CD4-positive, CD25-positive, alpha-beta regulatory T cell (primary cell): ENCODE measurements at regions not wholly inside any gene's neighbourhood (a gene's known extent, or its start where the extent isn't known, plus 50 kb on each side); places are given as distances from the start of the nearest gene placed in this dataset.

Source experiments
- ATAC-seq, 2 donors: fragments of 150-1000 bp; cut with Tn5 transposase; one replicate each; pipeline ENCODE4 v1.10.0; 2021; ENCODE audit warnings: low read depth in 2 of 2, moderate number of reproducible peaks in 2 of 2, moderate library complexity in 1 of 2
- DNase-seq, 3 donors: peaks; one replicate each; pipeline versions ENCODE4 v3.0.0 to v3.0.0-alpha.2; 2012 to 2022; ENCODE audit warnings: mixed read lengths in 1 of 3
- H3K27ac ChIP-seq: one replicate; pipeline ENCODE4 v1.7.0; 2013; ENCODE audit warnings: mild to moderate bottlenecking, low read length; ENCODE audit not compliant: insufficient read depth, poor library complexity, severe bottlenecking
- H3K27me3 ChIP-seq: one replicate; pipeline ENCODE4 v1.7.0; 2013; ENCODE audit warnings: low read length; ENCODE audit not compliant: control insufficient read depth, insufficient read depth
- H3K36me3 ChIP-seq: one replicate; pipeline ENCODE4 v1.7.0; 2013; ENCODE audit warnings: mild to moderate bottlenecking, low read length, moderate library complexity; ENCODE audit not compliant: control insufficient read depth, insufficient read depth
- H3K4me1 ChIP-seq: 2 replicates; pipeline ENCODE4 v1.7.0; 2013; ENCODE audit warnings: mild to moderate bottlenecking, low read length; ENCODE audit not compliant: insufficient read depth, control insufficient read depth, poor library complexity, severe bottlenecking
- H3K4me3 ChIP-seq: one replicate; pipeline ENCODE4 v1.7.0; 2013; ENCODE audit warnings: low read depth, mild to moderate bottlenecking, low read length, moderate library complexity
- H3K9me3 ChIP-seq, 2 experiments: 1 replicate in 1 of 2; 2 replicates in 1 of 2; pipeline ENCODE4 v1.7.0; 2013; ENCODE audit warnings: low read length in 2 of 2, mild to moderate bottlenecking in 1 of 2, moderate library complexity in 1 of 2; ENCODE audit not compliant: control insufficient read depth in 2 of 2
- H3K27ac Mint-ChIP-seq, 3 donors: one replicate each; pipeline ENCODE4 v1.8.0; 2020 to 2022; ENCODE audit warnings: mild to moderate bottlenecking in 3 of 3, mixed read lengths in 3 of 3, moderate library complexity in 2 of 3
- H3K27me3 Mint-ChIP-seq: one replicate; pipeline ENCODE4 v1.8.0; 2022; ENCODE audit warnings: mild to moderate bottlenecking, mixed read lengths
- H3K36me3 Mint-ChIP-seq: one replicate; pipeline ENCODE4 v1.8.0; 2020; ENCODE audit warnings: mixed read lengths
- H3K4me1 Mint-ChIP-seq, 4 donors: one replicate each; pipeline ENCODE4 v1.8.0; 2020 to 2022; ENCODE audit warnings: mixed read lengths in 4 of 4, mild to moderate bottlenecking in 1 of 4
- H3K4me3 Mint-ChIP-seq, 4 donors: one replicate each; pipeline ENCODE4 v1.8.0; 2020 to 2022; ENCODE audit warnings: mild to moderate bottlenecking in 4 of 4, mixed read lengths in 4 of 4, moderate library complexity in 3 of 4
- H3K9me3 Mint-ChIP-seq, 7 donors: one replicate each; pipeline ENCODE4 v1.8.0; 2020 to 2022; ENCODE audit warnings: mixed read lengths in 7 of 7, mild to moderate bottlenecking in 3 of 7, moderate library complexity in 2 of 7

- Mint-ChIP-seq H3K4me3 (no peak overlapping the region), H3K27me3 (peaks cover 11% of the 10 kb centered on the region), H3K27ac (no peak overlapping the region), H3K4me1 (peaks cover 0 to 2% (median 0%) of the 10 kb centered on the region in 4 donors), H3K9me3 (peaks cover 0 to 15% (median 9%) of the 10 kb centered on the region in 7 donors), H3K36me3 (peaks cover 5% of the 10 kb centered on the region)
- no peak overlapping the region for H3K4me3 ChIP-seq
- peaks cover 3 to 7% of the 10 kb centered on the region in 2 experiments for H3K9me3 ChIP-seq
- H3K27ac ChIP-seq: no peak overlapping the region
- no peak for DNase-seq
- no peak for ATAC-seq
- H3K27me3 ChIP-seq: no peaks in the 10 kb centered on the region
- H3K4me1 ChIP-seq: no peaks in the 10 kb centered on the region
- H3K36me3 ChIP-seq: no peaks in the 10 kb centered on the region
Observed at GRCh38 chr7:3234051-3234450, 67.0 kb upstream of the SDK1 start.

GRCh38 chr7:3234851-3235250 lies 66.2 kb upstream of the SDK1 start:
- no peak overlapping the region for H3K4me3 ChIP-seq
- ATAC-seq: no peak
- H3K27ac ChIP-seq: no peak overlapping the region
- no peaks in the 10 kb centered on the region for H3K4me1 ChIP-seq
- H3K4me3 Mint-ChIP-seq: no peak overlapping the region
- H3K36me3 ChIP-seq: no peaks in the 10 kb centered on the region
- H3K4me1 Mint-ChIP-seq: no peaks in the 10 kb centered on the region
- DNase-seq: no peak
- peaks cover 0 to 15% (median 9%) of the 10 kb centered on the region in 7 donors for H3K9me3 Mint-ChIP-seq
- no peaks in the 10 kb centered on the region for H3K27me3 ChIP-seq
- peaks cover 3 to 7% of the 10 kb centered on the region in 2 experiments for H3K9me3 ChIP-seq
- no peak overlapping the region for H3K27ac Mint-ChIP-seq
- peaks cover 5% of the 10 kb centered on the region for H3K27me3 Mint-ChIP-seq
- H3K36me3 Mint-ChIP-seq: peaks cover 5% of the 10 kb centered on the region

GRCh38 chr7:3235322-3235721 lies 65.7 kb upstream of the SDK1 start:
- H3K27me3 Mint-ChIP-seq: peaks cover 4% of the 10 kb centered on the region
- no peak overlapping the region for H3K27ac ChIP-seq
- H3K4me1 ChIP-seq: no peaks in the 10 kb centered on the region
- peaks cover 5% of the 10 kb centered on the region for H3K36me3 Mint-ChIP-seq
- no peak overlapping the region for H3K4me3 ChIP-seq
- H3K9me3 Mint-ChIP-seq: peaks cover 0 to 15% (median 9%) of the 10 kb centered on the region in 7 donors
- no peaks in the 10 kb centered on the region for H3K27me3 ChIP-seq
- peaks cover 3 to 7% of the 10 kb centered on the region in 2 experiments for H3K9me3 ChIP-seq
- no peak for DNase-seq
- no peak overlapping the region for H3K4me3 Mint-ChIP-seq
- no peak for ATAC-seq
- H3K4me1 Mint-ChIP-seq: no peaks in the 10 kb centered on the region
- H3K36me3 ChIP-seq: no peaks in the 10 kb centered on the region
- H3K27ac Mint-ChIP-seq: no peak overlapping the region

- Mint-ChIP-seq H3K27ac (no peak overlapping the region), H3K27me3 (no peaks in the 10 kb centered on the region), H3K4me1 (no peaks in the 10 kb centered on the region), H3K9me3 (peaks cover 0 to 15% (median 9%) of the 10 kb centered on the region in 7 donors), H3K36me3 (peaks cover 5% of the 10 kb centered on the region), H3K4me3 (no peak overlapping the region)
- DNase-seq (no peak), ATAC-seq (no peak)
- Histone ChIP-seq H3K9me3 (peaks cover 3 to 7% of the 10 kb centered on the region in 2 experiments), H3K27ac (no peak overlapping the region), H3K27me3 (no peaks in the 10 kb centered on the region), H3K4me1 (no peaks in the 10 kb centered on the region), H3K4me3 (no peak overlapping the region), H3K36me3 (no peaks in the 10 kb centered on the region)
Observed at GRCh38 chr7:3236268-3236667, 64.8 kb upstream of the SDK1 start.

GRCh38 chr7:3238525-3239210 lies 62.4 kb upstream of the SDK1 start:
- no peak for ATAC-seq
- Histone ChIP-seq H3K4me1 (no peaks in the 10 kb centered on the region), H3K36me3 (no peaks in the 10 kb centered on the region), H3K4me3 (no peak overlapping the region), H3K9me3 (peaks cover 3 to 7% of the 10 kb centered on the region in 2 experiments), H3K27me3 (no peaks in the 10 kb centered on the region), H3K27ac (no peak overlapping the region)
- H3K27ac Mint-ChIP-seq: no peak overlapping the region
- H3K27me3 Mint-ChIP-seq: peaks cover 4% of the 10 kb centered on the region
- peaks cover 0 to 15% (median 9%) of the 10 kb centered on the region in 7 donors for H3K9me3 Mint-ChIP-seq
- peaks cover 5% of the 10 kb centered on the region for H3K36me3 Mint-ChIP-seq
- H3K4me3 Mint-ChIP-seq: no peak overlapping the region
- no peak for DNase-seq
- H3K4me1 Mint-ChIP-seq: no peaks in the 10 kb centered on the region

GRCh38 chr7:3239291-3239691 lies 61.8 kb upstream of the SDK1 start:
- H3K4me3 Mint-ChIP-seq: no peak overlapping the region
- H3K27ac Mint-ChIP-seq: no peak overlapping the region

GRCh38 chr7:3240826-3241430 lies 60.1 kb upstream of the SDK1 start:
- Mint-ChIP-seq H3K4me1 (no peaks in the 10 kb centered on the region), H3K9me3 (peaks cover 0 to 6% (median 3%) of the 10 kb centered on the region in 7 donors), H3K27me3 (peaks cover 17% of the 10 kb centered on the region), H3K36me3 (no peaks in the 10 kb centered on the region), H3K4me3 (no peak overlapping the region), H3K27ac (no peak overlapping the region)
- no peaks in the 10 kb centered on the region for H3K36me3 ChIP-seq
- H3K9me3 ChIP-seq: peaks cover 3 to 5% of the 10 kb centered on the region in 2 experiments
- no peaks in the 10 kb centered on the region for H3K27me3 ChIP-seq
- ATAC-seq: no peak
- H3K27ac ChIP-seq: no peak overlapping the region
- H3K4me1 ChIP-seq: no peaks in the 10 kb centered on the region
- DNase-seq: no peak
- H3K4me3 ChIP-seq: no peak overlapping the region

More at GRCh38 chr7:3239291-3239691, 61.8 kb upstream of the SDK1 start:
- Histone ChIP-seq H3K9me3 (peaks cover 3 to 7% of the 10 kb centered on the region in 2 experiments), H3K36me3 (no peaks in the 10 kb centered on the region), H3K4me3 (no peak overlapping the region), H3K27ac (no peak overlapping the region), H3K4me1 (no peaks in the 10 kb centered on the region), H3K27me3 (no peaks in the 10 kb centered on the region)
- no peak for DNase-seq
- peaks cover 5% of the 10 kb centered on the region for H3K36me3 Mint-ChIP-seq
- ATAC-seq: no peak
- no peaks in the 10 kb centered on the region for H3K4me1 Mint-ChIP-seq
- peaks cover 0 to 15% (median 9%) of the 10 kb centered on the region in 7 donors for H3K9me3 Mint-ChIP-seq
- H3K27me3 Mint-ChIP-seq: peaks cover 4% of the 10 kb centered on the region
